Central memory CD4-positive, alpha-beta T cell (primary cell): ENCODE measurements at regions not wholly inside any gene's neighbourhood (a gene's known extent, or its start where the extent isn't known, plus 50 kb on each side); places are given as distances from the start of the nearest gene placed in this dataset.
"Not testable (repeated sequence)": the region's sequence is repeated elsewhere in the genome, so short reads cannot be mapped to it uniquely, and the experiment has no call there.

Source experiments
- DNase-seq: peaks from one replicate; pipeline ENCODE4 v3.0.0; 2022

GRCh38 chr15:21018176-21018575, 152.1 kb upstream of the POTEB2 start:
- not testable (repeated sequence) for DNase-seq

- not testable (repeated sequence) for DNase-seq
Observed at GRCh38 chr15:21017326-21017725, 151.2 kb upstream of the POTEB2 start.

GRCh38 chr15:21016589-21016988, 150.5 kb upstream of the POTEB2 start:
- DNase-seq: not testable (repeated sequence)

- DNase-seq: not testable (repeated sequence)
Observed at GRCh38 chr15:21015171-21015570, 149.1 kb upstream of the POTEB2 start.

- not testable (repeated sequence) for DNase-seq
Observed at GRCh38 chr15:21013308-21013707, 147.2 kb upstream of the POTEB2 start.

- DNase-seq: not testable (repeated sequence)
Observed at GRCh38 chr15:21009651-21010050, 143.5 kb upstream of the POTEB2 start.

- not testable (repeated sequence) for DNase-seq
Observed at GRCh38 chr15:21003459-21003858, 137.3 kb upstream of the POTEB2 start.

- DNase-seq: not testable (repeated sequence)
Observed at GRCh38 chr15:21001950-21002349, 135.8 kb upstream of the POTEB2 start.

- DNase-seq: not testable (repeated sequence)
Observed at GRCh38 chr15:20991691-20992090, 125.6 kb upstream of the POTEB2 start.

GRCh38 chr15:20991253-20991652, 125.1 kb upstream of the POTEB2 start:
- not testable (repeated sequence) for DNase-seq

- DNase-seq: not testable (repeated sequence)
Observed at GRCh38 chr15:20986775-20987174, 120.7 kb upstream of the POTEB2 start.

GRCh38 chr15:20978057-20978456, 111.9 kb upstream of the POTEB2 start:
- not testable (repeated sequence) for DNase-seq

GRCh38 chr15:20972762-20973161, 106.6 kb upstream of the POTEB2 start:
- DNase-seq: not testable (repeated sequence)

GRCh38 chr15:20959299-20959698, 93.2 kb upstream of the POTEB2 start:
- DNase-seq: not testable (repeated sequence)

GRCh38 chr15:20929322-20929721, 63.2 kb upstream of the POTEB2 start:
- not testable (repeated sequence) for DNase-seq
